Ishikawa (cell line): ENCODE measurements at regions not wholly inside any gene's neighbourhood (a gene's known extent, or its start where the extent isn't known, plus 50 kb on each side); places are given as distances from the start of the nearest gene placed in this dataset.

Experiments
- EP300 ChIP-seq: IDR thresholded peaks from 2 replicates; pipeline ENCODE4 v1.6.1; 2012; ENCODE audit warnings: borderline replicate concordance
- NFIC ChIP-seq: IDR thresholded peaks from 2 replicates; pipeline ENCODE4 v1.6.1; 2012
- RAD21 ChIP-seq: IDR thresholded peaks from 2 replicates; pipeline ENCODE4 v1.6.1; 2012; ENCODE audit warnings: low read depth
- YY1 ChIP-seq: IDR thresholded peaks from 2 replicates; pipeline ENCODE4 v1.6.1; 2012; ENCODE audit warnings: low read depth
- ZBTB7A ChIP-seq: IDR thresholded peaks from 2 replicates; pipeline ENCODE4 v1.6.1; 2012; ENCODE audit warnings: low read depth
- TF ChIP-seq, protein P1 (sequence below): IDR thresholded peaks from 2 replicates; pipeline ENCODE4 v1.6.1; 2012; ENCODE audit warnings: low read depth, mild to moderate bottlenecking
- TF ChIP-seq, protein P2 (sequence below): IDR thresholded peaks from 2 replicates; pipeline ENCODE4 v1.6.1; 2012

DNA sequence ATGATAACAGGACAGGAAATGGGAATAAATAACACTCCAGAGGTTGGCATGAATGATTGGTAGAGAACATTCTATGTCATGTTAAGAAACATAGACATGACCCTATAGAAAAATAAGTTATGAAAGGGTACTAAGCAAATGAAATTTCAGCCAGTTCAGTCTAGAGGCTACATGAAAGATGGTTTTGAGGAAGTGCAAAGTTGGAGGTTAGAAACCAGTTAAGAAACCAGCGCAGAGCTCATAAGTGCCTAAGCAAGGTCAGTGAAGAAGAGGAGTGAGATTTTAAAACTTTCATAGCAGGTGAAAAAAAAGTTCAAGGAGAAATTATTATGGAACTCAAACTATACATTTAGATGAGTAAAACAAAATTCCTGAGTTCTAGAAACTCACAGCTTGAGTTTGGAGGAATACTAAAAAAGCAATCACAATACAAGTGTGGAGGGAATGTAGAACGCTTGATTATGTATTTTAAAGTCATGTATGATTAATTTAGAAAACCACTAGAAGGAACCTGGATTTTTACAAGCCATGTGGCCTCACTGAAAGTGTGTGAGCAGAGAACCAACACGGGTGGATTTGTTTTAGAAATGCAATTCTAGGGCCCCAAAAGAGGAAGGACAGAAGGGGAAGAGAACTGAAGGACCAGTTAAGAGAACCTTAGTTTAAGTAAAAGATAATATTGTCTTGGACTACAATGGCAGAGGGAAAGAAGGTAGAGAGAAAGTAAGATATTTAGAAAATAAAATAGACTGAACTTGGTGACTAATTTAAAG, 162.4 kb downstream of the PCDH20 start:
- TF ChIP-seq YY1 = no peak
- TF ChIP-seq, protein P1, sequence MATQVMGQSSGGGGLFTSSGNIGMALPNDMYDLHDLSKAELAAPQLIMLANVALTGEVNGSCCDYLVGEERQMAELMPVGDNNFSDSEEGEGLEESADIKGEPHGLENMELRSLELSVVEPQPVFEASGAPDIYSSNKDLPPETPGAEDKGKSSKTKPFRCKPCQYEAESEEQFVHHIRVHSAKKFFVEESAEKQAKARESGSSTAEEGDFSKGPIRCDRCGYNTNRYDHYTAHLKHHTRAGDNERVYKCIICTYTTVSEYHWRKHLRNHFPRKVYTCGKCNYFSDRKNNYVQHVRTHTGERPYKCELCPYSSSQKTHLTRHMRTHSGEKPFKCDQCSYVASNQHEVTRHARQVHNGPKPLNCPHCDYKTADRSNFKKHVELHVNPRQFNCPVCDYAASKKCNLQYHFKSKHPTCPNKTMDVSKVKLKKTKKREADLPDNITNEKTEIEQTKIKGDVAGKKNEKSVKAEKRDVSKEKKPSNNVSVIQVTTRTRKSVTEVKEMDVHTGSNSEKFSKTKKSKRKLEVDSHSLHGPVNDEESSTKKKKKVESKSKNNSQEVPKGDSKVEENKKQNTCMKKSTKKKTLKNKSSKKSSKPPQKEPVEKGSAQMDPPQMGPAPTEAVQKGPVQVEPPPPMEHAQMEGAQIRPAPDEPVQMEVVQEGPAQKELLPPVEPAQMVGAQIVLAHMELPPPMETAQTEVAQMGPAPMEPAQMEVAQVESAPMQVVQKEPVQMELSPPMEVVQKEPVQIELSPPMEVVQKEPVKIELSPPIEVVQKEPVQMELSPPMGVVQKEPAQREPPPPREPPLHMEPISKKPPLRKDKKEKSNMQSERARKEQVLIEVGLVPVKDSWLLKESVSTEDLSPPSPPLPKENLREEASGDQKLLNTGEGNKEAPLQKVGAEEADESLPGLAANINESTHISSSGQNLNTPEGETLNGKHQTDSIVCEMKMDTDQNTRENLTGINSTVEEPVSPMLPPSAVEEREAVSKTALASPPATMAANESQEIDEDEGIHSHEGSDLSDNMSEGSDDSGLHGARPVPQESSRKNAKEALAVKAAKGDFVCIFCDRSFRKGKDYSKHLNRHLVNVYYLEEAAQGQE = no peak
- TF ChIP-seq NFIC = no peak
- no peak for TF ChIP-seq ZBTB7A
- no peak for TF ChIP-seq RAD21
- TF ChIP-seq, protein P2, sequence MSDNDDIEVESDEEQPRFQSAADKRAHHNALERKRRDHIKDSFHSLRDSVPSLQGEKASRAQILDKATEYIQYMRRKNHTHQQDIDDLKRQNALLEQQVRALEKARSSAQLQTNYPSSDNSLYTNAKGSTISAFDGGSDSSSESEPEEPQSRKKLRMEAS = no peak
- no peak for TF ChIP-seq EP300
